Psoas muscle (tissue), 7 donors: ENCODE measurements at regions not wholly inside any gene's neighbourhood (a gene's known extent, or its start where the extent isn't known, plus 50 kb on each side); places are given as distances from the start of the nearest gene placed in this dataset.

Experiments used
- ATAC-seq, 4 donors: fragments of 200-7000 bp; cut with Tn5 transposase; one replicate each; pipeline ENCODE4 v1.9.1; 2020; ENCODE audit warnings: moderate library complexity in 3 of 4, mild to moderate bottlenecking in 2 of 4
- DNase-seq, 2 donors: peaks; one replicate each; pipeline ENCODE4 v3.0.0-alpha.2; 2020
- H3K27ac ChIP-seq: fragments of 200-600 bp; one replicate; pipeline ENCODE4 v1.8.0; 2022
- H3K27me3 ChIP-seq, 3 donors: fragments of 200-600 bp in 1 of 3; one replicate each; pipeline versions ENCODE4 v1.6.1 to v1.8.0; 2013 to 2022; ENCODE audit warnings: low read length in 2 of 3, mild to moderate bottlenecking in 2 of 3, moderate library complexity in 1 of 3; ENCODE audit not compliant: insufficient read depth in 3 of 3
- H3K36me3 ChIP-seq, 2 donors: fragments of 200-600 bp in 1 of 2; one replicate each; pipeline versions ENCODE4 v1.6.1 to v1.8.0; 2013 to 2022; ENCODE audit warnings: low read depth in 1 of 2, mild to moderate bottlenecking in 1 of 2, moderate library complexity in 1 of 2; ENCODE audit not compliant: insufficient read depth in 1 of 2
- H3K4me1 ChIP-seq: fragments of 200-600 bp; one replicate; pipeline ENCODE4 v1.8.0; 2022
- H3K4me3 ChIP-seq: fragments of 200-600 bp; one replicate; pipeline ENCODE4 v1.8.0; 2022; ENCODE audit warnings: mild to moderate bottlenecking
- H3K9me3 ChIP-seq: fragments of 200-600 bp; one replicate; pipeline ENCODE4 v1.8.0; 2022
- WGBS, 3 donors: extraction: QIAGEN DNeasy Blood & Tissue Kit; methylation state at CpG; one replicate each; pipeline versions ENCODE4 v1.1.6 to v1.1.7; 2013; 5-methylcytosine and 5-hydroxymethylcytosine counted together
- intact Hi-C, 2 donors: fragments of 100-400 bp; cut with DNase I; formaldehyde crosslinking; loops; one replicate each; pipeline versions ENCODE4 v1.11.0 to v1.14.2; 2022
- TF ChIP-seq, protein P1 (sequence below): fragments of 200-600 bp; IDR thresholded peaks from one replicate; pipeline ENCODE4 v1.8.0; 2022; ENCODE audit warnings: antibody characterized with exemption
- donor health status: healthy with polysubstance abuse.
- donor health status: DM: no; HTN: no; CAD: no; lungs with moderate emphysema.
- donor health status: Bipolar disorder and iron deficiency.
- donor health status: healthy.
- donor health status: DM: yes; HTN: yes; CAD: no.
- donor health status: DM: no; HTN: no; CAD: no.
- donor health status: DM: yes; HTN: yes; CAD: no.

GRCh38 chr2:163255086-163255485, 416.5 kb upstream of the KCNH7 start:
- ATAC-seq (no peak), DNase-seq (no peak)
- Histone ChIP-seq H3K9me3 (no peaks in the 10 kb centered on the region), H3K4me3 (no peak overlapping the region), H3K27me3 (no peaks in the 10 kb centered on the region), H3K36me3 (no peaks in the 10 kb centered on the region), H3K4me1 (no peaks in the 10 kb centered on the region), H3K27ac (no peak overlapping the region)
- TF ChIP-seq, protein P1, sequence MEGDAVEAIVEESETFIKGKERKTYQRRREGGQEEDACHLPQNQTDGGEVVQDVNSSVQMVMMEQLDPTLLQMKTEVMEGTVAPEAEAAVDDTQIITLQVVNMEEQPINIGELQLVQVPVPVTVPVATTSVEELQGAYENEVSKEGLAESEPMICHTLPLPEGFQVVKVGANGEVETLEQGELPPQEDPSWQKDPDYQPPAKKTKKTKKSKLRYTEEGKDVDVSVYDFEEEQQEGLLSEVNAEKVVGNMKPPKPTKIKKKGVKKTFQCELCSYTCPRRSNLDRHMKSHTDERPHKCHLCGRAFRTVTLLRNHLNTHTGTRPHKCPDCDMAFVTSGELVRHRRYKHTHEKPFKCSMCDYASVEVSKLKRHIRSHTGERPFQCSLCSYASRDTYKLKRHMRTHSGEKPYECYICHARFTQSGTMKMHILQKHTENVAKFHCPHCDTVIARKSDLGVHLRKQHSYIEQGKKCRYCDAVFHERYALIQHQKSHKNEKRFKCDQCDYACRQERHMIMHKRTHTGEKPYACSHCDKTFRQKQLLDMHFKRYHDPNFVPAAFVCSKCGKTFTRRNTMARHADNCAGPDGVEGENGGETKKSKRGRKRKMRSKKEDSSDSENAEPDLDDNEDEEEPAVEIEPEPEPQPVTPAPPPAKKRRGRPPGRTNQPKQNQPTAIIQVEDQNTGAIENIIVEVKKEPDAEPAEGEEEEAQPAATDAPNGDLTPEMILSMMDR: no peak
- intact Hi-C loops: no loop called here

DNA sequence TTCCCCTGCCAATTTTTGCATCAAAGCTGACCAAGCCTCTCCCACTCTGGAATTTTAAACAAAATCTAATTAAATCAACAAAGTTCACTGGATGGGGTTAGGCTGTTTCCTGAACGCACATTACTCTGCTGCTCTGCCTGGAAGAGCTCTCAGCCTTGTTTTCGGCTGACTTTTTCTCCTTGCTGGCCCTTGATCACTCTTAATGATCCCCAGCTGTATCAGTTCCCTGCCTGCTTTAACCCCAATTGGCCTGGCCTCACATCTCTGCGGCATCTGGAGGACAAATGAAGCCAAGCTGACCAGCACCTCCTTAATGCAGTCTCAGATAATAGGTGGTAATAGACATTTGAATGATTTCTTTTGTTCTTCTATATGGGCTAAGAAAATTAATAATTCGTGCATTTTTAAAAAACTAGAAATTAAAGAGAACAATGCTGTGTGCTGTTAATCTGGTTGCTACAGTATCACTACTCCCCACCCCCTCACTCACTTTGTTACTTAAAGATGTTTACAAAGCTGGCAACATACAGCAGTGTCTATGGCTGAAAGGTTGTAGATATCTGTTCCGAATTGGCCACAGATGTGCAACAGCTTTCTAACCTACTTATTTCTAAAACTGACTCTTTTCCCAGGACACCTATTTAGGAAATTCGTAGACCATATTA, 415.2 kb upstream of the KCNH7 start:
- Histone ChIP-seq H3K9me3 (no peaks in the 10 kb centered on the region), H3K4me3 (no peak overlapping the region), H3K36me3 (no peaks in the 10 kb centered on the region), H3K27ac (no peak overlapping the region), H3K4me1 (no peaks in the 10 kb centered on the region), H3K27me3 (no peaks in the 10 kb centered on the region)
- WGBS, 3 donors: 41 to 47% (median 44%) methylated on average over 6 of the region's 6 CpGs
- intact Hi-C loops: no loop called here
- ATAC-seq (no peak), DNase-seq (no peak)
- TF ChIP-seq, protein P1: no peak

DNA sequence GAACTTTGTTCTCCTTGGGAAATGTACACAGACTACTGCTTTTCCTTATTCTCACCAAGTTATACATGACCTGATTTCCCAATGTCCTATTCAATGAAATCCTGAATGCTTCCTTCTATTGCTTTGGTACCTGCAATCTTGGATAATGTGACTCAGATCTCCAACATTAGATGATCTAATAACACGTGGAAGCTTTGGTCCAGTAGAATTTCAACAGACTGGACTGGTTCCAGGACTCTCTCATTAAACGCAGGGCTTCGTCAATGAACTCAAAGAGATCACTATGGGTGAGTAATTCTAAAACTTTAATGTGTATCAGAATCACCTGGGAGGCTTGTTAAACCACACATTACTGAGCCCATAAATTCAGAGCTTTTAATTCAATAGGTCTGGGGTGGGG, 413.6 kb upstream of the KCNH7 start:
- Histone ChIP-seq H3K9me3 (no peaks in the 10 kb centered on the region), H3K36me3 (no peaks in the 10 kb centered on the region), H3K4me3 (no peak overlapping the region), H3K4me1 (no peaks in the 10 kb centered on the region), H3K27ac (no peak overlapping the region), H3K27me3 (no peaks in the 10 kb centered on the region)
- ATAC-seq (no peak), DNase-seq (no peak)
- TF ChIP-seq, protein P1: no peak
- 76 to 84% (median 80%) methylated on average over 3 of the region's 3 CpGs for WGBS, 3 donors
- intact Hi-C loops: no loop called here

GRCh38 chr2:163248376-163249253, 410.0 kb upstream of the KCNH7 start:
- Histone ChIP-seq H3K27ac (no peak overlapping the region), H3K27me3 (no peaks in the 10 kb centered on the region), H3K36me3 (no peaks in the 10 kb centered on the region), H3K4me1 (no peaks in the 10 kb centered on the region), H3K4me3 (no peak overlapping the region), H3K9me3 (no peaks in the 10 kb centered on the region)
- DNase-seq: no peak
- 40 to 53% (median 52%) methylated on average over 5 of the region's 5 CpGs for WGBS, 3 donors
- intact Hi-C loops: no loop called here
- TF ChIP-seq, protein P1: no peak
- no peak for ATAC-seq
